Activated CD4-positive, alpha-beta memory T cell treated with anti-CD3 and anti-CD28 coated beads for 36 hours (primary cell): ENCODE measurements at regions not wholly inside any gene's neighbourhood (a gene's known extent, or its start where the extent isn't known, plus 50 kb on each side); places are given as distances from the start of the nearest gene placed in this dataset.
A peak's percentile ranks its signal among the peaks of the same experiment; 100 is the strongest.

ENCODE experiments used
- CTCF ChIA-PET: fragments of 350-600 bp; sonication (Branson Sonifier 250); formaldehyde crosslinking; loops from one replicate; lab custom pipeline; 2021; ENCODE audit warnings: antibody characterized with exemption, inconsistent platforms; lab: Charles Lee
- POLR2A ChIA-PET: fragments of 350-600 bp; sonication (Branson Sonifier 250); formaldehyde crosslinking; loops from one replicate; lab custom pipeline; 2021; ENCODE audit warnings: antibody characterized with exemption; lab: Charles Lee
- DNase-seq: peaks from one replicate; pipeline ENCODE4 v3.0.0-alpha.2; 2020
- H3K27ac Mint-ChIP-seq: one replicate; pipeline ENCODE4 v1.8.0; 2021; ENCODE audit warnings: mixed read lengths
- H3K27me3 Mint-ChIP-seq: one replicate; pipeline ENCODE4 v1.8.0; 2021; ENCODE audit warnings: mixed read lengths
- H3K36me3 Mint-ChIP-seq: one replicate; pipeline ENCODE4 v1.8.0; 2021; ENCODE audit warnings: mixed read lengths
- H3K4me1 Mint-ChIP-seq: one replicate; pipeline ENCODE4 v1.8.0; 2021; ENCODE audit warnings: low read depth, mixed read lengths
- H3K4me3 Mint-ChIP-seq: one replicate; pipeline ENCODE4 v1.8.0; 2021; ENCODE audit warnings: mild to moderate bottlenecking, mixed read lengths
- H3K9me3 Mint-ChIP-seq: one replicate; pipeline ENCODE4 v1.8.0; 2021; ENCODE audit warnings: mixed read lengths
- intact Hi-C: fragments of 100-400 bp; cut with micrococcal nuclease; formaldehyde crosslinking; loops from one replicate; pipeline ENCODE4 v1.15.1; 2023

- Mint-ChIP-seq H3K36me3 (no peaks in the 10 kb centered on the region), H3K9me3 (no peaks in the 10 kb centered on the region), H3K27me3 (peaks cover 3% of the 10 kb centered on the region), H3K27ac (no peak overlapping the region), H3K4me3 (no peak overlapping the region), H3K4me1 (peaks cover 12% of the 10 kb centered on the region)
- DNase-seq: no peak
- ChIA-PET POLR2A (interaction anchor here (0.6 kb wide), 2 partner anchors 104 to 116 kb away, joined by 3 read pairs; partner anchors contain the start of gene DUSP10), CTCF (interaction anchor here (0.5 to 1.4 kb wide), 4 partner anchors 13 to 1373 kb away, joined by 3 to 4 read pairs (median 4); no protein-coding TSS in a partner anchor)
- intact Hi-C loops: no loop called here
Observed at GRCh38 chr1:221845650-221846371, 103.9 kb upstream of the DUSP10 start.

DNA sequence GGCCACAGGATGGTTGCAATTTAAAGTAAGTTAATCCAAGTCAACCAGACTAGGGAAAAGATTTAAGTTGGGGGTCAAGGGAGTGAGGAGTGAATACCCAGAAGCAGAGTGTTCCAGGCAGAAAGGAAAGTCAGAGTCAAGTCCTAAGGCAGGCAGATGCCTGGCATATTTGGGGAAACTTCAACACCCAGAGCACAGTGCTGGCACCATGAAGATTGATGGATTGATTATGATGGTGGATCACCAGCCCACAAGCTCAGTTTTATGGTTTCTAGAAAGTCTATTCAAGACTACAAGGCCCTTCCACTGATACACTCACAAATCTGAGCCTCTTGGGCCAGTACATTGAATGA lies 100.1 kb upstream of the DUSP10 start:
- DNase-seq: no peak
- no peaks in the 10 kb centered on the region for H3K36me3 Mint-ChIP-seq
- H3K4me3 Mint-ChIP-seq: no peak overlapping the region
- peaks cover 3% of the 10 kb centered on the region for H3K27me3 Mint-ChIP-seq
- intact Hi-C loops: loop anchor here (2.0 kb wide), 1 partner anchor 153 kb away; no protein-coding TSS in a partner anchor
- ChIA-PET CTCF (no interaction called here), POLR2A (interaction anchor here (2.6 kb wide), 1 partner anchor 13 kb away, joined by 9 read pairs; no protein-coding TSS in a partner anchor)
- peaks cover 38% of the 10 kb centered on the region for H3K4me1 Mint-ChIP-seq
- no peak overlapping the region for H3K27ac Mint-ChIP-seq
- H3K9me3 Mint-ChIP-seq: no peaks in the 10 kb centered on the region

DNA sequence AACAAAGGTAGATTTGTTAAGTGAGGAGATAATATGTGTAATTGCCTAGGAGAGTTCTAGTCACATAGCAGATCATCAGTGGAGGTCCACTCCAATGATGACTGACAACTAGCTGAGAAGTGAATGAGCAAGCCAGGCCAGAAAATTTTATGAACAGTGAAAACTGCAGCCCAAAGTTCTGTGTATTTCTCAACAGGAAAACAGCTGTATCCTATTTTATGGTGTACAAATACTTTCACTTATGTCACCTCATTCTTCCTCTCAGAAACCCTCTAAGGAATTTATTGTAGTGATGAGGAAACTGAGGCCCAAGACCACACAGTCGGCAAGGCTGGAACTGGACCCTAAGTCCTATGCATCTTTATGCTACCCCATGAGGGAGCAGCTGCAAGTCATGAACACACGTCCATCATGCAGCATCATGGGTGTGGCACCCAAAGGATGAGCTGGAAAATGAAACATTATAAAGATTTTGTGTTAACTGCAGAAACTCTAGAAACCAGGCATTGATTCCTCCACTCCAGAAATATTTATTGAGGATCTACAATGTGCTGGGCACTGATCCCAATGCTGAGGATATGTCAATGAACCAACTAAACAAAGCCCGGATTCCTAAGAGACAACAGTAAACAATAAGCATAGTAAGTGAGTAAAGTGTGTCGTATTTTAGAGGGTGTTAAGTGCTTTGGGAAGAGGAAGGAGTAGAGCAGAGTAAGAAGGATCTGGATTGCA lies 99.5 kb upstream of the DUSP10 start:
- no peak overlapping the region for H3K27ac Mint-ChIP-seq
- H3K9me3 Mint-ChIP-seq: no peaks in the 10 kb centered on the region
- no peak for DNase-seq
- no peak overlapping the region for H3K4me3 Mint-ChIP-seq
- POLR2A ChIA-PET: interaction anchor here (1.3 to 2.6 kb wide), 2 partner anchors 12 to 64 kb away, joined by 4 to 9 read pairs; no protein-coding TSS in a partner anchor
- intact Hi-C loops: loop anchor here (2.0 kb wide), 1 partner anchor 153 kb away; no protein-coding TSS in a partner anchor
- peaks cover 5% of the 10 kb centered on the region for H3K27me3 Mint-ChIP-seq
- CTCF ChIA-PET: no interaction called here
- no peaks in the 10 kb centered on the region for H3K36me3 Mint-ChIP-seq
- peaks cover 38% of the 10 kb centered on the region for H3K4me1 Mint-ChIP-seq

GRCh38 chr1:221840511-221841243 lies 98.8 kb upstream of the DUSP10 start:
- H3K27ac Mint-ChIP-seq: peak overlapping the region; percentile 5
- DNase-seq: no peak
- no peaks in the 10 kb centered on the region for H3K36me3 Mint-ChIP-seq
- CTCF ChIA-PET: interaction anchor here (1.5 to 2.0 kb wide), 2 partner anchors 12 to 46 kb away, joined by 3 to 7 read pairs; no protein-coding TSS in a partner anchor
- H3K4me1 Mint-ChIP-seq: peaks cover 38% of the 10 kb centered on the region
- intact Hi-C loops: loop anchor here (1.0 to 2.0 kb wide), 6 partner anchors 11 to 154 kb away; partner anchors contain the start of gene DUSP10
- peaks cover 6% of the 10 kb centered on the region for H3K27me3 Mint-ChIP-seq
- no peak overlapping the region for H3K4me3 Mint-ChIP-seq
- no peaks in the 10 kb centered on the region for H3K9me3 Mint-ChIP-seq
- POLR2A ChIA-PET: interaction anchor here (1.3 to 2.6 kb wide), 2 partner anchors 11 to 63 kb away, joined by 4 to 9 read pairs; no protein-coding TSS in a partner anchor

DNA sequence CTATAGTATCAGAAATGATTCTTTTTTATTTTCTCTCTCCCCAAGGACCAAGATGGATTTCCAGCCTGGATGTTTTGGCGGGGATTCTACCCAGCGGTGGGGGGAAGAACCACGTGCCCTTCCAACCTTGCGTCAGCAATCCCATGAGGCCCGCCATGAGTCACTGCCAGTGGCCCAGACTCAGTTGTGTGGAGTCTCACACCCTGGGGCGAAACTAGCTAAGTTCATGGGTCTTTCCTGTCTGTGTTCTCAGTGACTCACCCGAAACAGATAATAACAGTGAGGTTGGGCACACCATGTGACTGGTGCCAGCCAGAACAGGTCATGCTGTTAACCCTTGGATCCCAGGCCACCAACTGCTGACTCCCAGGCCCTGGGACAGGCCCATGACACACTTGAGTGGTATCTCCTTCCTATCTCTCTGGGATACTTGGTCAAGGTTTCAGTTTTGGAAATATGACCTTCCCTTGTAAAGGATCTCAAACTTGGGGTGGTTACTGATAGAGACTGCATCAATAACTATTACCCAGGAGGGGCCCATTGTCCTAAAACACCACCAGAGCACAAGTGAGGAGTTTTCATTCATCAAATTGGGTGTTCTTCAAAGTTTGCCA lies 98.0 kb upstream of the DUSP10 start:
- Mint-ChIP-seq H3K27ac (peak overlapping the region; percentile 74), H3K4me1 (peaks cover 38% of the 10 kb centered on the region), H3K27me3 (peaks cover 6% of the 10 kb centered on the region), H3K36me3 (no peaks in the 10 kb centered on the region), H3K9me3 (no peaks in the 10 kb centered on the region), H3K4me3 (no peak overlapping the region)
- intact Hi-C loops: loop anchor here (1.0 to 10.0 kb wide), 9 partner anchors 11 to 615 kb away; partner anchors contain the start of gene DUSP10
- CTCF ChIA-PET: interaction anchor here (0.5 to 2.0 kb wide), 5 partner anchors 11 to 132 kb away, joined by 3 to 7 read pairs (median 3); no protein-coding TSS in a partner anchor
- DNase-seq: peak; percentile 88
- POLR2A ChIA-PET: interaction anchor here (1.3 to 2.6 kb wide), 3 partner anchors 11 to 98 kb away, joined by 4 to 12 read pairs (median 9); partner anchors contain the start of gene DUSP10

- Mint-ChIP-seq H3K27me3 (peaks cover 6% of the 10 kb centered on the region), H3K4me1 (peaks cover 38% of the 10 kb centered on the region)
- POLR2A ChIA-PET: interaction anchor here (2.5 to 2.6 kb wide), 2 partner anchors 10 to 98 kb away, joined by 9 to 12 read pairs; partner anchors contain the start of gene DUSP10
Observed at GRCh38 chr1:221839321-221839720, 97.4 kb upstream of the DUSP10 start.

GRCh38 chr1:221837896-221838295 lies 96.0 kb upstream of the DUSP10 start:
- H3K27ac Mint-ChIP-seq: peak overlapping the region; percentile 3
- H3K36me3 Mint-ChIP-seq: no peaks in the 10 kb centered on the region
- CTCF ChIA-PET: no interaction called here
- intact Hi-C loops: loop anchor here (2.0 to 10.0 kb wide), 3 partner anchors 13 to 617 kb away; no protein-coding TSS in a partner anchor
- H3K9me3 Mint-ChIP-seq: no peaks in the 10 kb centered on the region
- DNase-seq: peak; percentile 57
- POLR2A ChIA-PET: interaction anchor here (0.5 to 2.5 kb wide), 3 partner anchors 8 to 167 kb away, joined by 3 to 12 read pairs (median 4); partner anchors contain the start of gene DUSP10
- no peak overlapping the region for H3K4me3 Mint-ChIP-seq
- H3K4me1 Mint-ChIP-seq: peaks cover 38% of the 10 kb centered on the region
- H3K27me3 Mint-ChIP-seq: peaks cover 6% of the 10 kb centered on the region

More at GRCh38 chr1:221839321-221839720, 97.4 kb upstream of the DUSP10 start:
- Mint-ChIP-seq H3K4me3 (no peak overlapping the region), H3K9me3 (no peaks in the 10 kb centered on the region), H3K36me3 (no peaks in the 10 kb centered on the region), H3K27ac (peak overlapping the region; percentile 74)
- CTCF ChIA-PET: interaction anchor here (1.5 to 2.0 kb wide), 4 partner anchors 10 to 131 kb away, joined by 3 to 7 read pairs (median 3); no protein-coding TSS in a partner anchor
- DNase-seq: no peak
- intact Hi-C loops: loop anchor here (2.0 to 10.0 kb wide), 3 partner anchors 15 to 615 kb away; no protein-coding TSS in a partner anchor

DNA sequence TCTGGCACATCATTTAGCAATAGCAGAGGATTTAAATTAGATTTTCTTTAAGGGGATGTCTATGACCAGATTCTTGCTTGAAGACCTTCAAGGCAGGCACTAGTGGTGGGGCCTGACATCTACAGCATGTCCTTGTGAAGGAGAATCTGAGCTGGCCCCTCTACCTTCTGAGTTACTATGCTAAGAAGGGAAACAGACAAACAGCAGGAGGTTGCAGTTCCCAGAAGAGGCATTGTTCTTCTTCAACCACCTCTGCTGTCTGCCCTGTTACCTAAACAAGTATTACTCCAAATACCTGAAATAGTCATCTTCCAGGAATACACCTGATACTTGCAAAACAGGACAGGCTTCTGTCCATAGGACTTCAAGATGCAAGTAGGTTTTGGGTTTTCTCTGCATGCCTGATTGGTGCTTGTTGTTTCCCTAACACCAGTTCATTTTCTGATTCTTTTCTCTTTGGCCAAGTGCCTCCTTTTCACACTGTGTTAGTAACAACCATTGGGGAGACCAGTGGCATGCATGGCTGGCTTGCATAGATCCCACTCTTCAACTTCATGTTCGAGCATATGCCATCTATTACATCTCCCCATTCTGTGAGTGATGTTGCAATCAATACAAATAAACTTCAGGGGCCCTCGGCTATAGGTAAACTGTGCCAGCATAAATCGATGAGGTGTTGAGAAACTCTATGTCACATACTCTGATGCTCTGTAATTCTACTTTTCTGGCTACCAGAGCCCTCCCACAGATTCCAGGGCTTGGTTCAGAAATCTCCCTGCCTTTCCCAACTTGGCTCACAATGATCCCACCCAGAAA lies 93.0 kb upstream of the DUSP10 start:
- peaks cover 31% of the 10 kb centered on the region for H3K4me1 Mint-ChIP-seq
- no peak overlapping the region for H3K27ac Mint-ChIP-seq
- DNase-seq: no peak
- H3K27me3 Mint-ChIP-seq: peaks cover 2% of the 10 kb centered on the region
- CTCF ChIA-PET: no interaction called here
- intact Hi-C loops: loop anchor here (10.0 kb wide), 1 partner anchor 620 kb away; no protein-coding TSS in a partner anchor
- no peaks in the 10 kb centered on the region for H3K9me3 Mint-ChIP-seq
- POLR2A ChIA-PET: no interaction called here
- no peak overlapping the region for H3K4me3 Mint-ChIP-seq
- no peaks in the 10 kb centered on the region for H3K36me3 Mint-ChIP-seq

DNA sequence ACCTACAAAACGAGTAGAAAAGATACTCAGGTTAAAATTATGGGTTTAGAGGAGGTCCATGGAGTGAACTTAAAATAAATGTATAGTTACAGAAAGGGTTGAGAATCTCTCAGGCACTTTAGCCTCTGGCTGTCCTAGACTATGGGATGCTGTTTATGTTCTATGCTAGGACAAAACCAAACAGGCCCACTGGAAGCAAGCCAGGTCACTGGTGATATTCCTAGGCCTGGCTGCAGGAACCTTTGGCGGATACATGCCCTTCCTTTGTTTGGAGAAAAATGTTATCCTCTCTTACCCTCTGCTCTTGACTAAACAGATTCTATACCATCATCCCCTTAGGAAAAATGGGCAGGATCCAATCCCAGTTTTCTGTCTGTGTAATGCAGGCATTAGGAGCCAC lies 90.7 kb upstream of the DUSP10 start:
- DNase-seq: no peak
- intact Hi-C loops: loop anchor here (10.0 kb wide), 1 partner anchor 622 kb away; no protein-coding TSS in a partner anchor
- POLR2A ChIA-PET: no interaction called here

GRCh38 chr1:221832151-221832550 lies 90.3 kb upstream of the DUSP10 start:
- Mint-ChIP-seq H3K4me1 (peaks cover 34% of the 10 kb centered on the region), H3K36me3 (no peaks in the 10 kb centered on the region), H3K4me3 (no peak overlapping the region), H3K9me3 (no peaks in the 10 kb centered on the region), H3K27ac (no peak overlapping the region), H3K27me3 (peaks cover 2% of the 10 kb centered on the region)
- POLR2A ChIA-PET: no interaction called here
- DNase-seq: no peak
- intact Hi-C loops: loop anchor here (10.0 kb wide), 1 partner anchor 623 kb away; no protein-coding TSS in a partner anchor
- CTCF ChIA-PET: no interaction called here

More for the DNA sequence above, 90.7 kb upstream of the DUSP10 start:
- no peaks in the 10 kb centered on the region for H3K9me3 Mint-ChIP-seq
- CTCF ChIA-PET: no interaction called here
- H3K36me3 Mint-ChIP-seq: no peaks in the 10 kb centered on the region
- no peak overlapping the region for H3K4me3 Mint-ChIP-seq
- H3K27me3 Mint-ChIP-seq: peaks cover 2% of the 10 kb centered on the region
- no peak overlapping the region for H3K27ac Mint-ChIP-seq
- peaks cover 35% of the 10 kb centered on the region for H3K4me1 Mint-ChIP-seq
